ENCODE measurements at regions not wholly inside any gene's neighbourhood (a gene's known extent, or its start where the extent isn't known, plus 50 kb on each side); places are given as distances from the start of the nearest gene placed in this dataset.

GRCh38 chr2:22003270-22003669 is 879.5 kb downstream of the TDRD15 start:
- Histone ChIP-seq H3K27me3 (replicated peaks; ENCODE audit: insufficient read depth) (no peaks in the 10 kb centered on the region), H3K36me3 (no peaks in the 10 kb centered on the region), H3K4me1 (replicated peaks) (no peaks in the 10 kb centered on the region), H3K9me3 (no peaks in the 10 kb centered on the region), H3K4me3 (no peak overlapping the region), H3K27ac (no peak overlapping the region)
- TF ChIP-seq POLR2AphosphoS5 (IDR thresholded peaks at IDR 0.05) (no peak), POLR2A (IDR thresholded peaks at IDR 0.05) (no peak)
- TF ChIP-seq, protein P1, sequence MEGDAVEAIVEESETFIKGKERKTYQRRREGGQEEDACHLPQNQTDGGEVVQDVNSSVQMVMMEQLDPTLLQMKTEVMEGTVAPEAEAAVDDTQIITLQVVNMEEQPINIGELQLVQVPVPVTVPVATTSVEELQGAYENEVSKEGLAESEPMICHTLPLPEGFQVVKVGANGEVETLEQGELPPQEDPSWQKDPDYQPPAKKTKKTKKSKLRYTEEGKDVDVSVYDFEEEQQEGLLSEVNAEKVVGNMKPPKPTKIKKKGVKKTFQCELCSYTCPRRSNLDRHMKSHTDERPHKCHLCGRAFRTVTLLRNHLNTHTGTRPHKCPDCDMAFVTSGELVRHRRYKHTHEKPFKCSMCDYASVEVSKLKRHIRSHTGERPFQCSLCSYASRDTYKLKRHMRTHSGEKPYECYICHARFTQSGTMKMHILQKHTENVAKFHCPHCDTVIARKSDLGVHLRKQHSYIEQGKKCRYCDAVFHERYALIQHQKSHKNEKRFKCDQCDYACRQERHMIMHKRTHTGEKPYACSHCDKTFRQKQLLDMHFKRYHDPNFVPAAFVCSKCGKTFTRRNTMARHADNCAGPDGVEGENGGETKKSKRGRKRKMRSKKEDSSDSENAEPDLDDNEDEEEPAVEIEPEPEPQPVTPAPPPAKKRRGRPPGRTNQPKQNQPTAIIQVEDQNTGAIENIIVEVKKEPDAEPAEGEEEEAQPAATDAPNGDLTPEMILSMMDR (IDR thresholded peaks at IDR 0.05) = no peak
- no peak for DNase-seq (ENCODE audit: low spot score)
- WGBS = 57% methylated on average over 3 of the region's 3 CpGs
- intact Hi-C loops (cut with DNase I) = no loop called here

DNA sequence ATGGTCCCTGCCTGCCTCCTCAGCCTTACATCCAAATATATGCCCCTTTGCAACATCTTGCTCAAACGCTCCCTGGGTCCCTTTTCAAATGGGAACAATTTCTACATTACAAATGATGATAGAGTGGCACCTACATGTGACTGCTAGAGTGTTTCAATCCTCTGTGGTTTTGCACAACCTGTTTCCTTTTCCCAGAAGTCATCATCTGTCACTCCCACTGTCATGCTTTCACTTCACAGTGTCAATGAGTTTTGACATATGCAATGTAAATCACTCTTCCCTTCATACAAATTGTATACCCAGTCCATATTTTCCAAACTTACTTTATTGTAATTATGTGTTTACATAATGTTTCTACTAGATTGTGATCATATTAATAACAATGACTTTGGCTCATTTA is 887.3 kb downstream of the TDRD15 start:
- TF ChIP-seq POLR2AphosphoS5 (IDR thresholded peaks at IDR 0.05) (no peak), POLR2A (IDR thresholded peaks at IDR 0.05) (no peak)
- TF ChIP-seq, protein P1 (IDR thresholded peaks at IDR 0.05) = no peak
- H3K4me1 ChIP-seq (replicated peaks) = no peaks in the 10 kb centered on the region
- 81% methylated on average over 1 of the region's 1 CpG for WGBS

DNA sequence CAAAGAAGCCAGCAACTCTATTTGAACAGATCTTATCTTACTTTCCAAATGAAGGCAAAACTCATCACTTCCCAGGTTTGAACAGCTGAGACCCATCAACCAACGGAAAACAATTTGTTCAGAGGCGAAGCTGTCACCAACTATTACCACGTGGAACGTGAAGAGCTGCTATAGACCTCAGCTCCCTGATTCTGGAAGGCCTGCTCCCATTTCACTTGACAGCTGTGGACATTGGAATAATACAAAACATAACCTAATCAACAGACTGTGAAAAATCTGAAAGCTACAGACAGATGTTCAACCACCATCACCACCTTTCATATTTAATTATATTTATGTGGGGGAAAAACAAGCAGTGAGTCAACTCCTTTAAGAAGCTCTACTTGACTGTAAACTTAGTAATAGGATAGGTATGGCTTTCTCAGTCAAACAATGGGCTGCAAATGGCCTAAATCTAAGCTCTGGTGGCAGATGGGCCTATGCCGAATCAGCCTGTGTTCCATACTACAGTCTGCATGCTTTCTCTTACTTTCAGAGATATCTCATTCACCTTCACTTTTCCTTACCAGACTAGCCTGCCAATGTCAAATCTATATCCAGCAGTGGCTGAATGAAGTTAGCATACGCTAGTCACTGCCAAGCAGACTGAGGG is 896.4 kb downstream of the TDRD15 start:
- intact Hi-C loops (cut with DNase I) = no loop called here
- no peak for DNase-seq (ENCODE audit: low spot score)
- Histone ChIP-seq H3K36me3 (no peaks in the 10 kb centered on the region), H3K27me3 (replicated peaks; ENCODE audit: insufficient read depth) (no peaks in the 10 kb centered on the region), H3K4me1 (replicated peaks) (no peaks in the 10 kb centered on the region), H3K27ac (no peak overlapping the region), H3K9me3 (no peaks in the 10 kb centered on the region), H3K4me3 (no peak overlapping the region)
- 40% methylated on average over 6 of the region's 6 CpGs for WGBS
- TF ChIP-seq POLR2A (IDR thresholded peaks at IDR 0.05) (no peak), POLR2AphosphoS5 (IDR thresholded peaks at IDR 0.05) (no peak)
- TF ChIP-seq, protein P1 (IDR thresholded peaks at IDR 0.05) = no peak

More for the DNA sequence above, 887.3 kb downstream of the TDRD15 start:
- intact Hi-C loops (cut with DNase I) = no loop called here
- H3K27me3 ChIP-seq (replicated peaks; ENCODE audit: insufficient read depth) = no peaks in the 10 kb centered on the region
- DNase-seq (ENCODE audit: low spot score) = no peak
- H3K27ac ChIP-seq = no peak overlapping the region
- H3K36me3 ChIP-seq = no peaks in the 10 kb centered on the region
- H3K4me3 ChIP-seq = no peak overlapping the region
- H3K9me3 ChIP-seq = no peaks in the 10 kb centered on the region

- Histone ChIP-seq H3K4me1 (replicated peaks) (no peaks in the 10 kb centered on the region), H3K27ac (no peak overlapping the region), H3K27me3 (replicated peaks; ENCODE audit: insufficient read depth) (no peaks in the 10 kb centered on the region), H3K4me3 (no peak overlapping the region), H3K9me3 (no peaks in the 10 kb centered on the region), H3K36me3 (no peaks in the 10 kb centered on the region)
- DNase-seq (ENCODE audit: low spot score) = no peak
- intact Hi-C loops (cut with DNase I) = no loop called here
- TF ChIP-seq POLR2AphosphoS5 (IDR thresholded peaks at IDR 0.05) (no peak), POLR2A (IDR thresholded peaks at IDR 0.05) (no peak)
- WGBS = 45% methylated on average over 2 of the region's 2 CpGs
These were observed 903.7 kb downstream of the TDRD15 start for GRCh38 chr2:22027345-22028005.

- H3K27ac ChIP-seq = no peak overlapping the region
- H3K4me1 ChIP-seq (replicated peaks) = no peaks in the 10 kb centered on the region
- 48% methylated on average over 1 of the region's 1 CpG for WGBS
- TF ChIP-seq, protein P1 (IDR thresholded peaks at IDR 0.05) = no peak
- TF ChIP-seq POLR2A (IDR thresholded peaks at IDR 0.05) = no peak
- TF ChIP-seq POLR2AphosphoS5 (IDR thresholded peaks at IDR 0.05) = no peak
- H3K9me3 ChIP-seq = no peaks in the 10 kb centered on the region
- H3K4me3 ChIP-seq = no peak overlapping the region
- H3K36me3 ChIP-seq = no peaks in the 10 kb centered on the region
- H3K27me3 ChIP-seq (replicated peaks; ENCODE audit: insufficient read depth) = no peaks in the 10 kb centered on the region
- DNase-seq (ENCODE audit: low spot score) = no peak
- intact Hi-C loops (cut with DNase I) = no loop called here
These were observed 911.6 kb downstream of the TDRD15 start for GRCh38 chr2:22035361-22035830.
